IMR-90 (cell line): ENCODE measurements at regions not wholly inside any gene's neighbourhood (a gene's known extent, or its start where the extent isn't known, plus 50 kb on each side); places are given as distances from the start of the nearest gene placed in this dataset.

ENCODE experiments used
- ATAC-seq: fragments of 200-7000 bp; cut with Tn5 transposase; 2 replicates; pipeline ENCODE4 v1.9.1; 2020; ENCODE audit warnings: low read depth, mild to moderate bottlenecking, moderate library complexity
- BruUV-seq: library from RNA; stranded (reverse); fragments of 400-500 nt; replicated peaks from 2 replicates; lab custom pipeline; 2021; lab: Mats Ljungman, UMichigan
- CTCF ChIA-PET: fragments of 300-600 bp; formaldehyde crosslinking; extraction: SDS; loops from one replicate; lab custom pipeline; 2021; ENCODE audit warnings: antibody characterized with exemption; lab: Yijun Ruan, JAX
- POLR2A ChIA-PET: fragments of 300-600 bp; sonication (Branson Sonifier 250); formaldehyde crosslinking; loops from one replicate; lab custom pipeline; 2022; ENCODE audit warnings: antibody characterized with exemption; ENCODE audit not compliant: unreplicated experiment; lab: Charles Lee
- DNase-seq: peaks from one replicate; pipeline ENCODE4 v3.0.0; 2013
- H2AFZ ChIP-seq: replicated peaks from 2 replicates; pipeline ENCODE3; 2013; ENCODE audit warnings: low read length, mild to moderate bottlenecking; ENCODE audit not compliant: poor library complexity
- H2AK5ac ChIP-seq: 2 replicates; pipeline ENCODE4 v1.6.1; 2013; ENCODE audit warnings: low read depth, low read length, inconsistent platforms
- H2AK9ac ChIP-seq: replicated peaks from 2 replicates; pipeline ENCODE3; 2013; ENCODE audit warnings: mild to moderate bottlenecking, low read depth, low read length, moderate library complexity; ENCODE audit not compliant: poor library complexity
- H2BK120ac ChIP-seq: 2 replicates; pipeline ENCODE4 v1.6.1; 2013; ENCODE audit warnings: low read depth, low read length, inconsistent platforms
- H2BK15ac ChIP-seq: 3 replicates; pipeline ENCODE4 v1.6.1; 2013; ENCODE audit warnings: low read depth, low read length, inconsistent platforms
- H2BK20ac ChIP-seq: 2 replicates; pipeline ENCODE4 v1.6.1; 2013; ENCODE audit warnings: low read depth, mild to moderate bottlenecking, inconsistent platforms, low read length, moderate library complexity
- H2BK5ac ChIP-seq: 2 replicates; pipeline ENCODE4 v1.6.1; 2013; ENCODE audit warnings: mild to moderate bottlenecking, low read depth, low read length, inconsistent platforms; ENCODE audit not compliant: poor library complexity, severe bottlenecking
- H3K14ac ChIP-seq: replicated peaks from 2 replicates; pipeline ENCODE4 v1.6.1; 2013; ENCODE audit warnings: low read depth, low read length, inconsistent platforms
- H3K18ac ChIP-seq: 2 replicates; pipeline ENCODE4 v1.6.1; 2013; ENCODE audit warnings: low read depth, low read length, control low read depth
- H3K23ac ChIP-seq: 2 replicates; pipeline ENCODE4 v1.6.1; 2013; ENCODE audit warnings: low read depth, low read length, inconsistent platforms
- H3K27ac ChIP-seq: 2 replicates; pipeline ENCODE4 v1.5.1; 2013; ENCODE audit warnings: mild to moderate bottlenecking, control low read depth, low read length; ENCODE audit not compliant: insufficient read depth
- H3K27me3 ChIP-seq: 2 replicates; pipeline ENCODE4 v1.6.1; 2013; ENCODE audit warnings: low read length; ENCODE audit not compliant: control insufficient read depth, insufficient read depth
- H3K36me3 ChIP-seq: 2 replicates; pipeline ENCODE4 v1.6.1; 2013; ENCODE audit warnings: low read length, mixed read lengths; ENCODE audit not compliant: control insufficient read depth, insufficient read depth
- H3K4ac ChIP-seq: 2 replicates; pipeline ENCODE4 v1.6.1; 2013; ENCODE audit warnings: low read depth, low read length, inconsistent platforms
- H3K4me1 ChIP-seq: 2 replicates; pipeline ENCODE4 v1.6.1; 2013; ENCODE audit warnings: low read length, mixed read lengths; ENCODE audit not compliant: control insufficient read depth, insufficient read depth
- H3K4me2 ChIP-seq: 2 replicates; pipeline ENCODE4 v1.6.1; 2013; ENCODE audit warnings: low read depth, mild to moderate bottlenecking, control low read depth, low read length, moderate library complexity
- H3K4me3 ChIP-seq: 2 replicates; pipeline ENCODE4 v1.5.1; 2013; ENCODE audit warnings: low read depth, mild to moderate bottlenecking, control low read depth, low read length, moderate library complexity; ENCODE audit not compliant: insufficient read depth
- H3K56ac ChIP-seq: 2 replicates; pipeline ENCODE4 v1.6.1; 2013; ENCODE audit warnings: low read length, inconsistent platforms; ENCODE audit not compliant: insufficient read depth; ENCODE audit errors: extremely low read depth
- H3K79me1 ChIP-seq, 2 experiments: 2 replicates each; pipeline ENCODE4 v1.6.1; 2013; ENCODE audit warnings: low read length in 2 of 2, inconsistent platforms in 1 of 2, low read depth in 1 of 2
- H3K9ac ChIP-seq: 2 replicates; pipeline ENCODE4 v1.6.1; 2013; ENCODE audit warnings: low read depth, low read length, control low read depth
- H3K9me1 ChIP-seq: 2 replicates; pipeline ENCODE4 v1.6.1; 2013; ENCODE audit warnings: low read length, inconsistent platforms; ENCODE audit not compliant: insufficient read depth
- H3K9me3 ChIP-seq: 2 replicates; pipeline ENCODE4 v1.6.1; 2013; ENCODE audit warnings: low read length; ENCODE audit not compliant: control insufficient read depth, insufficient read depth
- H4K20me1 ChIP-seq: 2 replicates; pipeline ENCODE4 v1.6.1; 2013; ENCODE audit warnings: low read length, inconsistent platforms; ENCODE audit not compliant: insufficient read depth
- H4K5ac ChIP-seq: 2 replicates; pipeline ENCODE4 v1.6.1; 2013; ENCODE audit warnings: mild to moderate bottlenecking, low read depth, low read length, control low read depth
- H4K8ac ChIP-seq, 2 experiments: 2 replicates each; pipeline ENCODE4 v1.6.1; 2013; ENCODE audit warnings: low read depth in 2 of 2, low read length in 2 of 2, control low read depth in 1 of 2, inconsistent platforms in 1 of 2
- H4K91ac ChIP-seq: 2 replicates; pipeline ENCODE4 v1.6.1; 2013; ENCODE audit warnings: low read depth, low read length, inconsistent platforms; ENCODE audit not compliant: insufficient read depth
- CEBPB ChIP-seq: IDR thresholded peaks from 2 replicates; pipeline ENCODE4 v1.6.1; 2012; ENCODE audit warnings: low read depth, low read length, improper control_type of control experiment
- WGBS, 2 experiments: methylation state at CpG; one replicate each; pipeline versions ENCODE4 v1.1.5 to v1.1.7; 2013; ENCODE audit warnings: missing lambda C conversion rate in 2 of 2; ENCODE audit not compliant: insufficient read length in 1 of 2; ENCODE audit errors: extremely low coverage in 2 of 2; 5-methylcytosine and 5-hydroxymethylcytosine counted together
- dilution Hi-C: fragments of 300-500 bp; cut with HindIII; formaldehyde crosslinking; loops from one replicate; pipeline ENCODE4 v1.14.3; 2018; ENCODE audit warnings: low sequenced_read_pairs; ENCODE audit not compliant: unreplicated experiment
- in situ Hi-C: fragments of 300-500 bp; cut with MboI; formaldehyde crosslinking; loops from 3 replicates; pipeline ENCODE4 v1.14.3; 2019; ENCODE audit warnings: low sequenced_read_pairs, inconsistent platforms, mixed read lengths
- intact Hi-C: fragments of 100-400 bp; cut with micrococcal nuclease; formaldehyde crosslinking; loops from 2 replicates; pipeline ENCODE4 v1.10.0; 2022

GRCh38 chr1:169048043-169048442 is 58.4 kb upstream of the ATP1B1 start:
- no peak overlapping the region for H3K14ac ChIP-seq
- ChIA-PET POLR2A (no interaction called here), CTCF (no interaction called here)
- TF ChIP-seq CEBPB = no peak
- no peak overlapping the region for H2BK15ac ChIP-seq
- H3K9me3 ChIP-seq = no peaks in the 10 kb centered on the region
- H4K8ac ChIP-seq = no peak overlapping the region
- no peak overlapping the region for H3K9ac ChIP-seq
- H3K56ac ChIP-seq = no peak overlapping the region
- no peak overlapping the region for H2BK20ac ChIP-seq
- no peak overlapping the region for H3K4me2 ChIP-seq
- no peak overlapping the region for H2AFZ ChIP-seq
- no peak overlapping the region for H2AK5ac ChIP-seq
- no peak overlapping the region for H2BK120ac ChIP-seq
- dilution Hi-C loops = no loop called here
- H3K27ac ChIP-seq = no peak overlapping the region
- no peaks in the 10 kb centered on the region for H4K20me1 ChIP-seq
- H3K4ac ChIP-seq = no peak overlapping the region
- H3K4me1 ChIP-seq = no peaks in the 10 kb centered on the region
- DNase-seq = no peak
- no peak overlapping the region for H4K91ac ChIP-seq
- in situ Hi-C loops = no loop called here
- H2BK5ac ChIP-seq = no peak overlapping the region
- H3K18ac ChIP-seq = no peak overlapping the region
- H2AK9ac ChIP-seq = no peak overlapping the region
- H3K4me3 ChIP-seq = no peak overlapping the region
- ATAC-seq = no peak
- WGBS, 2 experiments = no CpG with 5 or more reads among the region's 3 CpGs
- no TSS peak for BruUV-seq
- H3K9me1 ChIP-seq = no peaks in the 10 kb centered on the region
- intact Hi-C loops = no loop called here
- no peaks in the 10 kb centered on the region for H3K27me3 ChIP-seq
- H3K79me1 ChIP-seq = no peaks in the 10 kb centered on the region
- no peaks in the 10 kb centered on the region for H3K36me3 ChIP-seq
- H3K23ac ChIP-seq = no peak overlapping the region
- no peak overlapping the region for H4K5ac ChIP-seq
